ENCODE measurements at regions not wholly inside any gene's neighbourhood (a gene's known extent, or its start where the extent isn't known, plus 50 kb on each side); places are given as distances from the start of the nearest gene placed in this dataset.

GRCh38 chr19:28948026-28948425 lies 264.9 kb downstream of the UQCRFS1 start:
- DNase-seq (no peak), ATAC-seq (no peak)
- H3K27me3 ChIP-seq, result no peaks in the 10 kb centered on the region
- no peak for TF ChIP-seq CTCF (IDR thresholded peaks at IDR 0.05)
- H3K36me3 ChIP-seq, result no peaks in the 10 kb centered on the region
- H3K27ac ChIP-seq, result no peak overlapping the region
- no peaks in the 10 kb centered on the region for H3K4me1 ChIP-seq
- 77 to 78% methylated on average over 13 of the region's 13 CpGs for WGBS, 2 donors
- H3K9me3 ChIP-seq, result no peaks in the 10 kb centered on the region
- H3K4me3 ChIP-seq, result no peak overlapping the region
- intact Hi-C loops (cut with DNase I), result no loop called here

- WGBS, 2 donors, result 83 to 89% methylated on average over 8 of the region's 8 CpGs
- TF ChIP-seq CTCF (IDR thresholded peaks at IDR 0.05), result no peak
- DNase-seq (no peak), ATAC-seq (no peak)
- Histone ChIP-seq H3K27ac (no peak overlapping the region), H3K27me3 (peaks cover 0 to 4% (median 0%) of the 10 kb centered on the region in 7 donors), H3K4me3 (no peak overlapping the region), H3K9me3 (no peaks in the 10 kb centered on the region), H3K4me1 (peaks cover 0 to 12% (median 0%) of the 10 kb centered on the region in 9 donors), H3K36me3 (no peaks in the 10 kb centered on the region)
- intact Hi-C loops (cut with DNase I), result no loop called here
Measured at GRCh38 chr19:28943651-28944050, 269.3 kb downstream of the UQCRFS1 start.

- DNase-seq, result no peak
- 35 to 40% methylated on average over 11 of the region's 11 CpGs for WGBS, 2 donors
Measured at GRCh38 chr19:28941833-28942232, 271.1 kb downstream of the UQCRFS1 start.

GRCh38 chr19:28940751-28941500 lies 272.0 kb downstream of the UQCRFS1 start:
- H3K4me1 ChIP-seq, result peaks cover 0 to 12% (median 0%) of the 10 kb centered on the region in 9 donors
- peak; percentile 46 to 91 (median 81) for ATAC-seq
- no peak for TF ChIP-seq CTCF (IDR thresholded peaks at IDR 0.05)
- no peak for DNase-seq
- no peaks in the 10 kb centered on the region for H3K36me3 ChIP-seq
- no peak overlapping the region for H3K4me3 ChIP-seq
- H3K27ac ChIP-seq, result no peak overlapping the region
- 30 to 33% methylated on average over 7 of the region's 7 CpGs for WGBS, 2 donors
- intact Hi-C loops (cut with DNase I), result no loop called here
- no peaks in the 10 kb centered on the region for H3K9me3 ChIP-seq
- H3K27me3 ChIP-seq, result peaks cover 0 to 4% (median 0%) of the 10 kb centered on the region in 7 donors

More at GRCh38 chr19:28941833-28942232, 271.1 kb downstream of the UQCRFS1 start:
- H3K4me1 ChIP-seq, result peaks cover 0 to 12% (median 0%) of the 10 kb centered on the region in 9 donors
- ATAC-seq, result no peak
- no peak for TF ChIP-seq CTCF (IDR thresholded peaks at IDR 0.05)
- H3K36me3 ChIP-seq, result no peaks in the 10 kb centered on the region
- H3K9me3 ChIP-seq, result no peaks in the 10 kb centered on the region
- no peak overlapping the region for H3K27ac ChIP-seq
- H3K4me3 ChIP-seq, result no peak overlapping the region
- H3K27me3 ChIP-seq, result peaks cover 0 to 4% (median 0%) of the 10 kb centered on the region in 7 donors
- intact Hi-C loops (cut with DNase I), result no loop called here

All from heart right ventricle (tissue), 16 donors.